Fibroblast of skin of back (primary cell): ENCODE measurements at regions not wholly inside any gene's neighbourhood (a gene's known extent, or its start where the extent isn't known, plus 50 kb on each side); places are given as distances from the start of the nearest gene placed in this dataset.

Experiments
- DNase-seq: peaks from one replicate; pipeline ENCODE4 v3.0.0-alpha.2; 2013

DNA sequence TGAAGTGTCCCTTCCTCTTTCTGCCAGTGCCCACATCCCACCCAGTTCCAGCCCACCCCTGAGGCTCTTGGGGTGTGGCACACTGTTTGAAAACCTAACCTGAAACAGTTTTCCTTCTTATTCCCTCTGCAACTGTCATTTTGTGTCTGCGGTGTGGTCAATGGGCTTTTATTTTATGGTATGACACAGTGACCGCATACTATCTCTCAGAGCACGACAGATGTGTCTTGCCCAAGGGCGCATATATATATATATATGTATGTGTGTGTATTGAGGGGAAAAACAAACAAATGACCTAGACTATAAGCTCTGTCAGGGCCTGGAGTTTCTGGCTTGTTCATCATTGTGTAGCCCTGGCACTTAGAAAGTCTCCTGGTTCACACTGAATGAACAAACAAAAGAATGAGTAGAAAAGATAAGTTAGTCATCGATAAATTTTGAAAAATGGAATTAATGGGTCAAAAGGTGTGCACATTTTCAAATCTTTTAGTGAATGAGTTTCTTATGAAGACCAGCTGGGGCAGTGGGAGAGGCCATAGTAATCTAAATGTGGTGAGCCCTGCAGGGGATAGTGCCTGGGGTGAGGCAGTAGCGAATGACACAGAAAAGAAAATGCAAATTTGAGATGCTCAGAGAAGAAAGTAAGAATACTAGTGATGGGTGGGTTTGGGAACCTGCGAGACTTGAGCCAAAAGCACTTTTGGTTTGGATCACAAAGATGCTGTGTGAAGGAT, 198.4 kb downstream of the SNX10 start:
- no peak for DNase-seq

DNA sequence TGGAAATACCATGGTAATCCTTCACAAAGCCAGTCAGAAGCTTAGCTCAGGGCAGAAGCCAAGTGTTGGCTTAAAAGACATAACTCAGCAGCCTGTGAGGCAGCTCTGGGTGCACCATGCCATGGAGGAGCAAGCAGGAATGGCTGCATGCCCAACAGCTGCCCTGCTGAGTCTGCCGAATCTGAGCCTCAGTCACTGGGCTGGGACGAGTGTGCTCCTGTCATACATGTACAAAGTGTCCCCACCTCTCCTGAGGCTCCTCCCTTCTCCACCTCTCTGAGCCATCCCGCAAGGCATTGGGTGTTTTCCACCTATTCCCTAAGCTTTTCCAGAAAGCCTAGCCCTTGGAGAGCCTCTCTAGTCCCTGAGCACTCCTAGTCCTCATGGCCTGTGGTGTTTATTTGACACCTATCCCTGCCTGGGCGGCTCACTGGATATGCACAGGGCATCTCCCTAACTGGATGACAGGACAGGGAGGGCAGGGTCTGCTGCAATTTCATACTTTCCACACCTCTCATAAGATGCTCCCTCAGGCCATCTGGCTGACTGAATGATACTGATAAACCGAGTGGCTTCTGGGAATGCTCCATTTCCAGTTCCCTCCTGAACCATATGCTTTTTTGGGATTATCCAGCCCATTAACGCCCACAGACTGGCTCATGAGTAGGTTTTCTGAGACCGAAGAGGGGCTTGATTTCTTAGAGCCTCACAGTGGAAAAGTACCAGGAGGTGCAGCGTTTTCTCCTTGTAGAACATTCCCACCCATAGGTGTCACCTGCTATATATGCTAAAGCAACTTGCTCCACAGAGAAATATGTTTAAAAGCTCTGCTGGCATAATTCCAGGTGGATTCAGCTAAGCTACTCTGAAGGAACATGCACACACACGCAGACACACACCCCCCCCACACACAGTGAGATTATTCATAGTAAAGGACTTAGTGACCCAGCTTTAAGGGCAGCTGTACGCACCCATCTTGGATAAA, 199.3 kb downstream of the SNX10 start:
- no peak for DNase-seq

DNA sequence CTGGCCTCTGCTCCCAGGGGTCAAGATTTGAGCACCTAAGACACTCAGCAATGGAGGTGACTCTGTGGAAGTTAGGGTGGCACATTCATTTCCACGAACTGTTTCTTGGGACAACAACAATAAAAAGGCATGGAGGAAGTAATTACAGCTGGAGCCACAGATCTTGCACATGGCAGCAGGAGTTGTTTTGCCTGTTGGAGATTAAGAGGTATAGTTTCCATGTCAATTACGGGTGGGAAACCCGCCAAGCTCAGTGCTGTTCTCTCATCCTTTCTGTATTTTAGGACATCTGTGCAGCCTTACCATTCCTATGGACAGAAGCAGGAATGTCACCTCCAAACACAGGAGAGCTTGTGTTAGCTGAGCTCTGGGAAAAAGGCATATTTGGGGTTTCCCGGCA, 201.2 kb downstream of the SNX10 start:
- DNase-seq = no peak

DNA sequence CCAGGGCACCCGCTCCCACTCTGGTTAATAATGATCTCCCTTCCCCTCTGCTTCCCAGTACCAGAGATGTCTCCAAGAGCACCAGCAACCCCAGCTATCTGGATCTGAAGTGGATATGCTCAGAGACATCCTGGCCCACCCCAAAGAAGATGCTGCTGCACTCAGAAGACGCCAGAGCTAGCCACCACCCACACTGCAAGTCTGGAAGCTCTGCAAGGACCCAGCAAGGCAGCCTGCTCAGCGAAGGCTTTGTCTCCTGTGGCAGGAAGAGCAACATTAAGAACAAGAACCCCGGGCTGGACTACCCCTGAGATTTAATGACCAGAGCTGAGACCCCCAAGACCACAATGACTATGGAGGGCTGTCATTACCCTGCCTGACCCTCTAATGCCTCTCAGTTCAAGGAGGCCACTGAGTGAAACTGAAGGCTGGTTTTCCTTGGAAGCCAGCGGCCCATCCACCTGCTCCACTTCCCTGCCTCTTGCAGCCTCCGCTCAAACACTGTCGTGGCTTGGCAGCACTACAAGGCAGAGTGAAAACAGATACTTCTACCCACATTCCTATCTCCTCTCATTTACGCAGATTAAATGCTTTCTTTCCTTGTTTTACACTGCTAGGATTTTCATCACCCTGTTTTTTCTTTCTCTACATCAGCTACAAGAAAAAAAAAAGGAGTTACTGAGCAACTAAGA, 202.2 kb downstream of the SNX10 start:
- DNase-seq = no peak

DNA sequence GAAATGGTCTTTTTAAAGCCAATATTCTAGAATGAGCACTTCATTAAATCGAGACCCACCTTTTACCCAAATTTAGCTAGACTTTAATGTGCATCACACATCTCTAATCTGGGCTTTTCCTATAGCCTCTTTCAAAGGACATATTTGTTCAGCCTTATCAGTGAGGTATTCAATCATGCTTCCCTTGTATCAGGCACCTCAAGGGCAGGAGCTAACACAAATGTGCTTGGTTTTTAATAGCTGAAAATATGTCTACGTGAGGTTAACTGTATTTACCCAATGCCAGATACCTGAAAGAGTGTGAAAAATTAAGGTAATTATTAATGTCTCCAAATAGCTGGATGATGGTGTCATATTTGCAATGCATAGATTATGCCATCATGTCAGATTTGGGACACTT, 203.9 kb downstream of the SNX10 start:
- DNase-seq = no peak

DNA sequence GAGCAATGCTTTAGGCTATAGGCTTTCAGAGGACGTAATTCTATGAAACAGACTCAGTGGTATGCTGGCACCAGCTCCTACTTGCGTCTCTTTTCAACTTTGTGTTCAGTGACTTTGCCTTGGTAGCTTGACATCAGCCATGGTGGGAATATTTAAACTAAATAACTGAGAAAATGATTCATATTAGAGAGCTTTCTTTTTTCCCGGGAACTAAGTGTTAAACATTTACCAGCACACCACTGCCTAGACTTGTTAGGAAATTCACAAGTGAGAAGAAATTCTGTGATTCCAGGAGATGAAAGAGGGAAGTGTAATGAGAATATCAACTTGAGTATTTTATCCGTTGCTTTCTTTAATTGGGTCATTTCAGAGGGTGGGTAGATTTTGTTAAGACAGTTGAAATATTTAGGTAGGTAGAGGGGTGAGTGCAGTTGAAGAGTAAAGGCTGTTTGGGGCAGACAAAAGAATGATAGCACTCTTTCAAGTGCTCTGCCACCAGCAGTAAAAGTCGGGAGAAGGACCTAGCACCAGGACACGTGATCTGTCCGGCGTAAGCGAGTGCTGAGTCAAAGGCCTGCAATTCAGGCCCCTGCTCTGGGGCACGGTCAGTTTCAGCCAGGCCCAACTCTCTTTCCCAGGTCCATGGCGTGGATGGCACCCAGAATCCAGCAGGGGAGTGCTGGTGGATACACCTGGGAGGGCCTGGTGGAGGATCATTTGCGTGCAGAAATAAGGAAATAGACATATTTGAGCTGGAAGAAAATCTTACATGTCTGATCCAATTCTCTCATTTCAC, 206.3 kb downstream of the SNX10 start:
- no peak for DNase-seq

DNA sequence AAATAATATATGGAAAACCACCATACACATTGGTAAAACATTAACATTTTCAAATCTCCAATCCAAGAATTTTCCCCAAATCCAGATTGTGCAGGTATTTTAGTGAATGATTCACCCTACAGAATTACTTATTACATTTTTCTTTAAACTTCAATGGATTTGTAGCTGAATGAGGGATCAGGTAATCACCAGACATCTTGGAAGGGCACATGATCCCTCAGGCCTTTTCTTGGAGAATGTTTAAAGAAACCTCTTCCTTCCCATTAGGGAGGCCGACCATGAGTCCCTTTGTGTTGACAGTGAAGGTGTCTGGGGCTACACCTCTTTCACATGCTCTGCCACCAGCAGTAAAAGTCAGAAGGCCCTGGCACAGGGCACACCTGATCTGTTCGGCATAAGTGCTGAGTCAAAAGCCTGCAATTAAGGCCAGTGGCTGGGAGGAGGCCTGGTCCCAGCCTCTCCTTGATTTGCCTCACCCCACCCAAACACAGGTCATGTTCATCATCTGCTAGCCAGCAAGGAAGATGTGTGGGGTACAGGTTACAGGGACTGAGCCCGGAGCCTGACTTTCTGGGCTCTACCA, 207.7 kb downstream of the SNX10 start:
- no peak for DNase-seq

DNA sequence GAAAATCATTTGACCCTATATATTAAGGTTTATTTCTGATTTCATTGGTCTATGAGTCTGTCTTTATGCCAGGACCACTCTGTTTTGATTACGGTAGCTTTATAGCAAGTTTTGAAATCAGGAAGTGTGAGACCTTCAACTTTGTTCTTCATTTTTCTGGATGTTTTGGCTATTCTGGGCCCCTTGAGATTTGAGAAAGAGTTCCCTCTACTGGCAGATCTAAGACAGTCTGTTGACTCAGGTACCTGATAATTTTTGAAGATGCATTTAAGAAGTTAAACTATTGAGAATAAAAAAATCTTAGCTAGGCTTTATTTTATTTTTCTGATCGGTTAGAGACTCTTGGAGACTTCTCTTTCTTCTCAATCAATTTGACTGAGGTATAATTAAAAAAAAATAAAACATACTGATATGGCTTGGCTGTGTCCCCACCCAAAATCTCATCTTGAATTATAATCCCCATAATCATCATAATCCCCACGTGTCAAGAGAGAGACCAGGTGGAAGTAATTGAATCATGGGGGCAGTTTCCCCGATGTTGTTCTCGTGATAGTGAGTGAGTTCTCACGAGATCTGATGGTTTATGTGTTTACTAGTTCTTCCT, 209.2 kb downstream of the SNX10 start:
- peak; percentile 13 for DNase-seq

DNA sequence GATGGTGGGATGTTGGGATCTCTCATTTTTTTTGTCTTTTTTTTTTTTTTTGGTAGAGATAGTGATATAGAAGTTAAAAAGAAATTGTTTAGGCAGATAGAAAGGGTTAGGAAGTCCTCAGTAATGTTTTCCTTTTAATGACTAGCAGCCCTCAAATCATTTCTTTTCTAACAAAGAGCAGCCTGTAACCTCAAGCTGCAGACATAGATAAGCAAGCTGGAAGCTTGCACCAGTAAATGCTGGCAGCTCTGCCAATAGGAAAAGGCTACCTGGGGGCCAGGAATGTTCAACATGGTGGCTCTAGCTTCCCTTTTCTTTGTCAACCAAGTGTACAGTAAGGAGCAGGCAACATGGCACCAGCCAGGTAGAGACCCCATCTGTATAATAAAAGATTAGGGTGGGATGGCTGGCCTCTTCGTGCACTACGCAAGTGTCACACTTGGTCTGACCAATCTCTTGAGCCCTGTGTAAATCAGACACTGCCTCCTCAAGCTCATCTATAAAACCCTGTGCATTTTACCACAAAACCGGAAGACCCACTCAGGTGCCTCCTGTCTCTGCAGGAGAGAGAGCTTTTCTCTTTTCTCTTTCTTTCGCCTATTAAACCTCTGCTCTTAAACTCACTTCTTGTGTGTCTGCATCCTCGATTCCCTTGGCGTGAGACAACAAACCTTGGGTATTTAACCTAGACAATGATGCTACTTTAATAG, 212.9 kb downstream of the SNX10 start:
- DNase-seq = no peak

DNA sequence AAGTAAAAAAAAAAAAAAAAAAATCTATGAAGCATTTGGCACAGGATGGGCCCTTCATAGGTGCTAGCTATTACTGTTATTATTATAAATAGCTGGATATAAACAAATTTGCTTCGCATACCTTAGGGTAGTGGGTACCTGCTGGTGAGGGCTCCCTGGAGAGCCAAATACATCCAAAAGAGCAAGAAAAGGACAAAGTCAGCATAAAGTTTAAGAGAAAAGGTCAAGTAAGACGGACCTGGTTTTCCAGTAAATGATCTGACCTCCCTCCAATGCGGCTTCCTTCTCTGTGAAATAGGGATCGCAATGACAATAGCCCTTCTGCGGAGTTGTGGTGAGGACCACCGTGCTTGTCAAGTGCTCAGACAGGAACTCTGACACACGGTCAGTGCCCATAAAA, 214.5 kb downstream of the SNX10 start:
- DNase-seq = no peak

DNA sequence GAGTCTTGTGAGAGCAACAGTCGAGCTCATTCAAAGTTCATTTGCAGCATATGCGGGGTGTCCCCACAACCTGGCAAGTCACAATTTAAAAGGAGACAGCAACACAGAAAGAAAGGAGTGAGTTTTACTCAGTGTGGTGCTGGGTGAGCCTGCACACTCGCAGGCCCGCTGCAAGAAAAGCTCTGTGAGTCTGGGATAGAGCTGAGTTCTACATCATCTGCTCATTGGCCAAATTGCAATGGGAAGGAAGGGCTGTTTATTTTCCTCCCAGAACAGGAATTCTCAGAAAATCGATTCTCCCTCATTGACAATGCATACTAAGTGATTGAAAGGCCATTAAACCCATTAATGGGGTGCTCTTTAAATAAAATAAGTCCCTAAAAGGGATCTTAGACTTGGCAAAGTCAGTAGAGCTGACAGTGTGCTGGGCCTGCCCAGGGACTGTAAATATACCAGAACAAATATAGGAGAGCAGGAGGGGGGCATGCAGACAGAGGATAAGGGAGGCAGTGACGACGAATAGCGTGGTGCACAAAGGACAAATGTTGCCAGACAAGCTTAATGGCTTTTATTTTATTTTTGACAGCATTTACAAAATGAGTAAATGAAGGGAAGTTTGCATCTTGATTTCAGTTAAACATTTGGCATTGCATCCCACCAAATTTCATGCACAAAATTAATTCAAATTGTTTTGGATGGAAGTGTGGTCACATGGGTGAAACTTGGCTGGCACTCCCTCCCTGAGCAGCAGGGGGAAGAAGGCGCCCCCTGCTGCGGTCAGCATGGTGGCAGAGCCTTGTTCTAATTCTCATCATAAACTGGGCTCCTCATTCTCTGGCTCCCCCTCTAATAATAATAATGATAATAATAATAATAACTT, 215.7 kb downstream of the SNX10 start:
- no peak for DNase-seq

DNA sequence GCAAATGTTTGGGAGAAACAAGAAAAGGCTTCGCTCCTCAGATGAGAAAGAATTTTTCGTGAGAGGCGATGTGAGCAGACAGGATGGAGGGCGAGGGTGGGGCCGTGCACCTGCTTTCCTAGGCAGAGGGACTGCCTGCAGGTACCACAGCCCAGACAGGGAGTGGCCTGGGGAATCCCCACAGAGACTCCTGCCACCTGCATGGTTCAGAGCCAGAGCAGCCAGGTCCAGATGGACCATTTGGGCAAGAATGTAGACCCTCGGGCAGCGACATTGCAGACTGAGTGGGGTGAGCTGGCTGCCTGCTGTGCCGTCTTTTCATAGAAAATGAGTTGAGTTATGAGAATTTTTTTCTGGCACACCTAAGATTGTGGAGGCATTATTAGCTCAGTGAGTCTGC, 216.8 kb downstream of the SNX10 start:
- DNase-seq = no peak

DNA sequence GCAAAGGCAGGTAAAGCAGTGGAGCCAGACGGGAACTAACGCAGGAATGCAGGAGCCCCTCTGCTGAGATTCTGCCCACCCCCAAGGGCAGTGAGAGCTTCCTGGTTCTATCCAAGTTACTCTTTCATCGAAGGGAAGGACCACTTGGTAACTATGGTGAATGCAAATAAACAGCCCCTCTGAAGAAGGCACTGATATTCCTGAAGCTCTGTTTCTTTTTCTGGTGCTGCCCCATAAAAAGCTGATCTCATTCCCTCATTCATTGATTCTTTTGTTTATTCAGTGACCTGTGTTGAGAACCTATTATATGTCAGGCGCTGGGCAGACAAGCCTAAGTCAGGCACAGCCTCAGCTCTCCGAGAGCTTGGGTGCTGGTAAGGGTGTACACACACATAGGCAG, 217.3 kb downstream of the SNX10 start:
- no peak for DNase-seq

DNA sequence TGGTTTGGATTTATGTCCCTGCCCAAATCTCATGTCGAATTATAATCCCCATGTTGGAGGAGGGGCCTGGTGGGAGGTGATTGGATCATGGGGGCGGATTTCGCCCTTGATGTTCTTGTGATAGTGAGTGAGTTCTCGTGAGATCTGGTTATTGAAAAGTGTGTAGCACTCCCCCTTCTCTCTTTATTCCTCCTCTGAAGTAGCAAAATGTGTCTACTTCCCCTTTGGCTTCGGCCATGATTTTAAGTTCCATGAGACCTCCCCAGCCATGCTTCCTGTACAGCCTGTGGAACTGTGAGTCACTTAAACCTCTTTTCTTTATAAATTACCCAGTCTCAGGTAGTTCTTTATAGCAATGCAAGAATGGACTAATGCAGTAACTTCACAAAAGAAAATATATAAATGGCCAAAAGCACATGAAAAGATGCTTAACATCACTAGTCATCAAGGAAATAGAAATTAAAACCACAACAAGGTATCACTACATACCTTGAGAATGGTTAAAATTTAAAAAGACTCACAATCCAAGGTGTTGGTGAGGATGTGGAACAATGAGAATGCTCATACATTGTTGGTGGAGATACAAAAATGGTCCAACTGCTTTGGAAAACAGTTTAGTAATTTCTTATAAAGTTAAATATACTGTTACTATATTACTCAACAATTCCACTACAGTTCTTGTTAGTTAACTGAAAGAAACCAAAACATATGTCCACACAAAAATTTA, 218.7 kb downstream of the SNX10 start:
- DNase-seq = no peak

DNA sequence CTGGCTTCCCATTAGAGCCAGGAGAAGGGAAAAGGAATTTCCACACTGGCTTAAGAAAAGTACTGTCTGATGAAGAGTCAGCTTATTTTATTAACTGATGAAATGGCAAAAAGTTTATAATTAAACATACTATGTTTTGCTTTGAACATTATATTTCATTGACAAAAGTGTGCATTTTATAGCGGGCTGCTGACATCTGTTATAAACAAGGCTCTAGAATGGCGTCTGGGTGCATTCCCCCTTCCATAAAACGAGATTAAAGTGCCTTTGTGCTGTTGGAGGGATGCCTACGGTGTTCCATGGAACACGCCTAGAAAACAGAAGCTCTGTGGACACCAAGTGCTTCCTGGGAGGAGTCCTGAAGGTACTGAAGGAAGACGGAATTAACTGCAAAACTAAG, 220.2 kb downstream of the SNX10 start:
- no peak for DNase-seq

DNA sequence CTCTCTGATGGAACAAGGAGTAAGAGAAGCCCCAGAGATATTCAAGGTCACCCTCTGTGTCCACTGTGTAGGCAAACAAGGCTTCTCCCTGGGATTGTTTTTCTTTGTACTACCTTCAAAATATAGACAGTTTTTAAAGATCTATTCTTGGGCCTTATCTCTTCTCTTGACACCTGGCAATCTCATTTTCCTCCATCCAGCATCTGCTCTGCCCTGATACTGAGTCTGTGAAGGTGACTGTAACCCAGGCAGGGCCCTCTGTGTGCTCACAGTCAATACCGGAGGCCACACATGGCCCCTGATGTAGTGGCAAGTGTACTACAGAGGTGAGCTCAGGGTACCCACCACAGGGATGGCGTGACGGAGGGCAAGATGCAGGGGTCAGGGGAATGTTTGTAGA, 221.1 kb downstream of the SNX10 start:
- DNase-seq = no peak

DNA sequence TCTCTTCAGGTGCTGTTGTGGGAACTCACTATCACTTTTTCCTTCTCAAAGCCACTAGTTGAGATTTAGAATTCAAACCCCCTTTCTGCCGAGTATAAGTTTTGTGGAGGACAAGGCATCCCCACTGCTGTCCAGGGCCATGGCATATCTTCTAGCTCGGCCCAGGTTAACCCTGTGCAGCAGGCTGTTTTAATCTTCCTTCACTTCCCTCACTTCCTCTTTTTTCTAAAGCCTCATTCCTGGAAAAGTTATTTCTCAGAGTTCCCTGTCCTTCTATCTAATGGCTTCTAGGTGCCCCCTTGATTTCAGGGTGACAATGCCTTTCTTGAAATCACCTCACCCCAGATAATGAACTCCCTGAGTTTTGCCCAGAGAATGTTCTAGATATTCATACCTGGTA, 222.3 kb downstream of the SNX10 start:
- no peak for DNase-seq

DNA sequence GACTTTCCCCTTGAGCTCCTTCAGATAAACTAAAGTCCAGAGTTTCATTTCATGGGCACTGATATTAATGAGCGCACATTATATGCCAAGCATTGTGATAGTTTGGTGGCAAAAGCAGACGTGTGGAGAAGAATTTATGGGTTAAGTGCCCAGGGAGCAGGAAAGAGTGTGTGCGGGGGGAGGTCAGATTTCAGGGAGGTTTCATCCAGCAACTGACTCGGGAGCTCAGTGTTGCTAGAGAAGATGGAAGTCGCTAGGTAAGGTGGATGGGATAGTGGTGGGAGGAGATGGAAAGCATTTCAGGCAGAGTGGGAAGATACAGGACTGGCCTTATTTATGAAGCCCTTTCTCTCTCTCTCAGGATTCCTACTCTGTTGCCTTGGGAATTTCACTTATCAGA, 223.0 kb downstream of the SNX10 start:
- no peak for DNase-seq

DNA sequence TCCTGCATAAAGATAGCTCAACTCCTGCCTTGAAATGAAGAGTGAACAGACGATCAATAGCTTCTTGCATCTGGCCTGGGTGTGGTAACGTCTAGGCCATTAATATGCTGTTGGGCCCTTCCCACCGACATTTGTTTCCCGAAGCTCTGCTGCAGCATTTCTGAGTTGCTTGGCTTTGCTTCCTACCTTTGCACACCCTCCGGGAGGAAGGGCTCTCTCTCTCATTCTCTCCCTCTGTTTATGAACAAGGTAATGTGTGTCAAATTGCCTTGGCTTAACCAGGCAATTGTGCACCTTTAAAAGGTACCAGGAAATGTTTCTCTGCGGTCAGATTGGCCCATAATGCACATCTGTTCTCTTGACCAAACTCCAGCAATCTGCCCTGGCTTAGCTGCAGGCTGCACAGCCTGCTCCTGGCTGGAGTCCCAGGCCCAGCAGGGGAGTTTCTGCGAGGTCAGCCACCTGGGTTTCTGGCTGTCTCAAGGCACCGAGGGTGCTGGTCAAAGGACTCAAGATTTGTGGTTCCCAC, 223.7 kb downstream of the SNX10 start:
- DNase-seq = no peak
